Suprapubic skin (tissue), 4 donors: ENCODE measurements at regions not wholly inside any gene's neighbourhood (a gene's known extent, or its start where the extent isn't known, plus 50 kb on each side); places are given as distances from the start of the nearest gene placed in this dataset.

Experiments used
- CTCF ChIP-seq, 2 donors: fragments of 200-600 bp in 1 of 2; fragments of 450-650 bp in 1 of 2; sonication (generic) in 1 of 2; IDR thresholded peaks; one replicate each; pipeline ENCODE4 v1.5.1; 2016 to 2019; ENCODE audit warnings: antibody characterized with exemption in 2 of 2, mild to moderate bottlenecking in 1 of 2, moderate library complexity in 1 of 2
- POLR2A ChIP-seq, 2 donors: fragments of 450-650 bp; IDR thresholded peaks; one replicate each; pipeline ENCODE4 v1.6.1; 2017; ENCODE audit warnings: antibody characterized with exemption in 2 of 2, mild to moderate bottlenecking in 2 of 2, moderate library complexity in 2 of 2
- POLR2AphosphoS5 ChIP-seq, 3 donors: sonication (generic); formaldehyde crosslinking; IDR thresholded peaks; one replicate each; pipeline ENCODE4 v1.6.1; 2017; ENCODE audit warnings: antibody characterized with exemption in 3 of 3

- TF ChIP-seq POLR2A (IDR thresholded peaks at IDR 0.05) (no peak), CTCF (IDR thresholded peaks at IDR 0.05) (no peak), POLR2AphosphoS5 (IDR thresholded peaks at IDR 0.05) (no peak)
Observed at GRCh38 chr14:35999294-35999693, 173.2 kb downstream of the BRMS1L start.
